ENCODE measurements at regions not wholly inside any gene's neighbourhood (a gene's known extent, or its start where the extent isn't known, plus 50 kb on each side); places are given as distances from the start of the nearest gene placed in this dataset.

DNA sequence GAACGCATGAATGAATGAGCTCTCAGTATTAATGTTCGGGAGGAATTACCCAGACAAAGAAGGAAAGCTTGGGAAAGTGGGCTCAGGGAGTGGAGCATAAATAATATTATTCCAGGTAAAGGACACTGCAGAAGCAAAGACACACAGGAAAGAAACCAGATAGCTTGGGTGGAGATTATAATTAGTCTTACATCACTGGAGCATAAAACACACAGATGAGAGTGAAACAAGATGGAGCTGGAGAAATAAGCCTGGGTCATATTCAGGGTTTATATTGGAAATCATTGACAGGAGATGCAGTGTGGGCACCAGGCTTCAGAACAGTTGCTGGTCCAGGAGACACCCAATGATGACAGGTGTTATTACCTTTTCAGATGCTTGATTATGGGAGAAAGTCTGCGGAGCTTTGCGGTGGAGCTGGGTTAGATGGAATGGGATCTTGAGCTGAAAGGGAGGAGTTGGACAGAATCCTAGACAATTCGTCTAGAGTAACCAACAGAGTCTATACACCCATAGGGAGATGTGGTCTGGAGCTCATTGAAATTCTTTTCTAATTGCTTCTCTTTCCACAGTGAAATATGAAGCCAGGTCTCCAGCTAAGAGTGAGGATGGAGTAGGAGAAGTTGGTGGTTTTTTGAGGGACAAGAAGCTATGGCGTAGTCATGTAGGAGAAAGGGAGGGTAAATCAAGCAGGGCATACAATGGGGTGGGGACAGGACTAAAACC is 227.2 kb downstream of the FAM76B start:
- TF ChIP-seq, protein P1, sequence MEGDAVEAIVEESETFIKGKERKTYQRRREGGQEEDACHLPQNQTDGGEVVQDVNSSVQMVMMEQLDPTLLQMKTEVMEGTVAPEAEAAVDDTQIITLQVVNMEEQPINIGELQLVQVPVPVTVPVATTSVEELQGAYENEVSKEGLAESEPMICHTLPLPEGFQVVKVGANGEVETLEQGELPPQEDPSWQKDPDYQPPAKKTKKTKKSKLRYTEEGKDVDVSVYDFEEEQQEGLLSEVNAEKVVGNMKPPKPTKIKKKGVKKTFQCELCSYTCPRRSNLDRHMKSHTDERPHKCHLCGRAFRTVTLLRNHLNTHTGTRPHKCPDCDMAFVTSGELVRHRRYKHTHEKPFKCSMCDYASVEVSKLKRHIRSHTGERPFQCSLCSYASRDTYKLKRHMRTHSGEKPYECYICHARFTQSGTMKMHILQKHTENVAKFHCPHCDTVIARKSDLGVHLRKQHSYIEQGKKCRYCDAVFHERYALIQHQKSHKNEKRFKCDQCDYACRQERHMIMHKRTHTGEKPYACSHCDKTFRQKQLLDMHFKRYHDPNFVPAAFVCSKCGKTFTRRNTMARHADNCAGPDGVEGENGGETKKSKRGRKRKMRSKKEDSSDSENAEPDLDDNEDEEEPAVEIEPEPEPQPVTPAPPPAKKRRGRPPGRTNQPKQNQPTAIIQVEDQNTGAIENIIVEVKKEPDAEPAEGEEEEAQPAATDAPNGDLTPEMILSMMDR (conservative IDR thresholded peaks at IDR 0.05), result no peak
- H2AK5ac ChIP-seq (ENCODE audit: insufficient read length, low read length), result no peak overlapping the region
- no peaks in the 10 kb centered on the region for H3K4me1 ChIP-seq (ENCODE audit: insufficient read depth, low read length)
- H3K9me3 ChIP-seq (ENCODE audit: control insufficient read depth, low read depth, low read length), result no peaks in the 10 kb centered on the region
- H2BK5ac ChIP-seq (ENCODE audit: insufficient read length, low read length), result no peak overlapping the region
- no peak overlapping the region for H3K27ac ChIP-seq (ENCODE audit: insufficient read length, low read depth, low read length)
- no peak overlapping the region for H3K14ac ChIP-seq (ENCODE audit: insufficient read depth, low read length)
- H3K9ac ChIP-seq (ENCODE audit: extremely low read depth, insufficient read length, low read length), result no peak overlapping the region
- H3K4ac ChIP-seq (ENCODE audit: low read depth, low read length), result no peak overlapping the region
- no peak overlapping the region for H2AFZ ChIP-seq (ENCODE audit: low read length)
- no peaks in the 10 kb centered on the region for H4K20me1 ChIP-seq (ENCODE audit: control insufficient read depth, insufficient read depth, insufficient read length)
- no peak overlapping the region for H2BK12ac ChIP-seq (ENCODE audit: insufficient read length, low read depth, low read length)
- H3K18ac ChIP-seq (ENCODE audit: insufficient read length, low read depth, low read length), result no peak overlapping the region
- H4K8ac ChIP-seq (replicated peaks; ENCODE audit: insufficient read length, low read depth, low read length), result no peak overlapping the region
- H3K36me3 Mint-ChIP-seq (ENCODE audit: insufficient read depth in 1 of 3, low read depth in 3 of 3), result no peaks in the 10 kb centered on the region; a peak in 1 of 7 replicates
- H2BK15ac ChIP-seq (ENCODE audit: low read depth, low read length), result no peak overlapping the region
- H2BK120ac ChIP-seq (ENCODE audit: low read depth, low read length, poor library complexity, severe bottlenecking), result no peak overlapping the region
- no peak overlapping the region for H4K91ac ChIP-seq (ENCODE audit: insufficient read length, low read depth, low read length)
- H3T11ph ChIP-seq (ENCODE audit: low read length), result no peak overlapping the region
- no peaks in the 10 kb centered on the region for H3K79me2 ChIP-seq (ENCODE audit: insufficient read depth, low read length)
- H3K56ac ChIP-seq (ENCODE audit: insufficient read length, low read depth, low read length), result no peak overlapping the region
- no peaks in the 10 kb centered on the region for H3K9me3 Mint-ChIP-seq
- peaks cover 11 to 12% of the 10 kb centered on the region in 2 experiments for H3K4me1 Mint-ChIP-seq
- no peak overlapping the region for H2BK20ac ChIP-seq (ENCODE audit: low read depth, low read length, poor library complexity, severe bottlenecking)
- DNase-seq, result no peak
- no peaks in the 10 kb centered on the region for H3K79me1 ChIP-seq (ENCODE audit: insufficient read depth, low read depth, low read length, poor library complexity, severe bottlenecking)
- H3K4me2 ChIP-seq (ENCODE audit: insufficient read depth, insufficient read length, low read length), result no peak overlapping the region
- no peak overlapping the region for H3K23ac ChIP-seq (ENCODE audit: insufficient read length, low read depth, low read length)
- WGBS (ENCODE audit: extremely low coverage, insufficient read length, low lambda C conversion rate), result no CpG with 5 or more reads among the region's 6 CpGs
- no peak overlapping the region for H3K27ac Mint-ChIP-seq
- no peaks in the 10 kb centered on the region for H3K23me2 ChIP-seq (ENCODE audit: insufficient read length, low read depth, low read length, poor library complexity, severe bottlenecking)
- no peak overlapping the region for H3K4me3 Mint-ChIP-seq
- H3K27me3 ChIP-seq (ENCODE audit: insufficient read depth, low read length), result no peaks in the 10 kb centered on the region
- H3K27me3 Mint-ChIP-seq (ENCODE audit: low read depth), result no peaks in the 10 kb centered on the region; the same call in 1 of the 2 replicates
- H4K5ac ChIP-seq (ENCODE audit: insufficient read length, low read depth, low read length), result no peak overlapping the region
